KG1 (cell line): ENCODE measurements at regions not wholly inside any gene's neighbourhood (a gene's known extent, or its start where the extent isn't known, plus 50 kb on each side); places are given as distances from the start of the nearest gene placed in this dataset.

Experiments
- DNase-seq: peaks from one replicate; lab custom pipeline; 2025; lab: John Stamatoyannopoulos, UW

DNA sequence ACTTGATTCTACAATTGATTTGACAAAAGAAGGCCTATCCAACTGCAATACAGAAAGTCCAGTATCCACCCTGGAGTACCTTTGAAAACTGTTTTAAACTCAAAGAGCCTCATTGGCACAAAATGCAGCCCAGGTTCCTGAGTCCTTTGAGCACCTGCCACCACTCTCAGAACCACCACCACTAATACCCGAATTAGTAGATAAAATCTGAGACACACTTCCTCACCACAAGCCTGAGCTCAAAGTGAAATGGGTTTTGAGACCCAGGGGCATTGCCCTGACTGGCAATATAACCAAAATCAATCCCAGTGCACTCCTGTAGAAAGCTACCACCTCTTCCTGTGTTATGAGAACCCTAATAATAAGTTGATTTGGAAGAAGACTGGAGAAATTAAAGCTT is 215.7 kb downstream of the CSNK2A3 start:
- no peak for DNase-seq

DNA sequence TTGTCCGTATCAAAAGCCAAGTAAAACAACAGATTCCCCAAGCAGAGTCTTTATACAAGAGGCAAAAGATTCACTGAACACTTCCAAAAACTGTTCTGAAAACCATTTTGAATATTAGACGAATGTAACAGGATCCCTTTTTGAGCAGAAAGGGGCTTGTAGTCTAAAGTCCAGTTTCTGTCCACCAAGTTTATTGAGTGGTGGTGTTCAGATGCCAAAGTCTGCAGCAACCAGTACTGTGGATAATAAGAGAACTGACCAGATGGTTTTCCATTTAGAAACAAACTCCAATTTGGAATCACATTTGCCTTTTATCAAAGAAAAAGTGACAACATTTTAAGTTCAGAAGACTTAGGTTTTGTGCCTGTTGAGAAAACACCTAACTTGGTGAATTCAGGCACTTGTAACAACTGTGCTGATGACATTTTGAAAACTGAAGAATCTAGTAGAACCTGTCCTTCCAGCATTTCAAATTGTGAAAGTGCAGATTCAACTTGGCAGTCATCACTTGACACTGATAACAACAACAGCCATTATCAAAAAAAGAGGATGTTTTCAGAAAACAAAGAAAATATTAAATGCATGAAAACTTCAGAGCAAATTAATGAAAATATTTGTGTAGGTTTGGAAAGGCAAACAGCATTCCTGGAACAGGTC is 217.1 kb downstream of the CSNK2A3 start:
- DNase-seq = no peak

DNA sequence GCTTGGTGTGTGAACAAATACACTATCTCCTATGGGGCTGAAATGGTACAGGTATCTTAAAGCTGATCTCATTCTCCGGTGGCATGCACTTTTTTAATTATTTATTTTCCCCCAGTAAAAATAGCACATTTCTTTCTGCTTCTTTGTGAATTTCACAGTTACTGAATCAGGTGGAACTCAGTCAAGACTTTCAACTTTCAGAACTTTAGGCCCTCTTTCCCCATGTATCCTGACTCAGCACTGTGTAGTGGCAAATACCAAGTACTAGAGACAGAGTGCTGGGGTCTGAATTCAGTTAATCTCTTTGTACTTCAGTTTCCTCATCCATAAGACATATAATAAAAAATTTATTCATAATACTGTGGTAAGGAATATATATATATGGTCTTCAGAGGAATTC is 223.9 kb downstream of the CSNK2A3 start:
- DNase-seq = no peak

DNA sequence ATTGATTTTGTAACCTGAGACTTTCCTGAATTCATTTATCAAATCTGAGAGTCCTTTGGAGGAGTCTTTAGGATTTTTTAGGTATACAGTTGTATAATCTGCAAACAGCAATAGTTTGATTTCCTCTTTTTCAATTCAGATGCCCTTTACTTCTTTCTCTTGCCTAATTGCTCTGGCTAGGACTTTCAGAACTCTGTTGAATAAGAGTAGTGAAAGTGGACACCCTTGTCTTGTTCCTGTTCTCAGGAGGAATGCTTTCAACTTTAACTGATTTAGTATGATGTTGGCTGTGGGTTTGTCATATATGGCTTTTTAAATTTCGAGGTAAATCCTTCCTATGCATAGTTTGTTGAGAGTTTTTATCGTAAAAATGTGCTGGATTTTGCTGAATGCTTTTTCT is 227.4 kb downstream of the CSNK2A3 start:
- DNase-seq = no peak

DNA sequence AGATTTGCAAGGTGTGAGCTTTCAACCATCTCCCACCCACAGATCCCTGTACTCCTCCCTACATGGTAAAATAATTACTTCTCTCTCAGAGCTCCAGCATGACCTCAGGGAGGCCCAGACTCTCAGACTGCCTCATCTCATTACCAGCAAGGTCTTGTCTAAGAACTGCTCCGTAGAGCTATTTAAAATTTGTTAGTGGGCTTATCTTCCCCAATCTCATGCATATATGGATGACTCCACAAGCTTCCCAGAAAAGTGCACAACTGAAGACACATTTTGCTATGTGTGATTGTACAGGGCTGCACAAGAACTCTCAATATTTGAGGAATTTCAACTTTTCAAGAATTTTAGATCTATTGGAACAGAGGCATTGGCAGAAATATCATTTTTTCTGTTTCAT is 230.3 kb downstream of the CSNK2A3 start:
- no peak for DNase-seq

DNA sequence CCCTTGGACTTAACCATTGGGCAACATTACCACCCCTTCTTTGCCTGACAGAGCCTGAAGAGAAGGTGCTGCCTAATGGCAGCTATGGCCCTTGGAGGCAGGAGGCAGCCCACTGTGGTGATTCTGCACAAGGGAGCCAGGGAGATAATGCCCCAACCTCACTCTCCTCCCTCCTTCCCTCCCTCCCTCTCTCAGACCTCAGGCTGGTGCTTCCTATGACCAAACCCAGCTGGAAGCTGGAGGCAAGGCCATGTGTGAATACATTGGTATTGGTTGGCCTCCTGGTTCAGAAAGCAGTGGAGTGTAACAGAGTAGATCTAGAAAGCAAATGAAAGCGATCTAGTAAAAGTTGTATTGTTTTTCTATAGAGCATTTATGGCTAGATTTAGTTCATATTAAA is 233.1 kb downstream of the CSNK2A3 start:
- no peak for DNase-seq

DNA sequence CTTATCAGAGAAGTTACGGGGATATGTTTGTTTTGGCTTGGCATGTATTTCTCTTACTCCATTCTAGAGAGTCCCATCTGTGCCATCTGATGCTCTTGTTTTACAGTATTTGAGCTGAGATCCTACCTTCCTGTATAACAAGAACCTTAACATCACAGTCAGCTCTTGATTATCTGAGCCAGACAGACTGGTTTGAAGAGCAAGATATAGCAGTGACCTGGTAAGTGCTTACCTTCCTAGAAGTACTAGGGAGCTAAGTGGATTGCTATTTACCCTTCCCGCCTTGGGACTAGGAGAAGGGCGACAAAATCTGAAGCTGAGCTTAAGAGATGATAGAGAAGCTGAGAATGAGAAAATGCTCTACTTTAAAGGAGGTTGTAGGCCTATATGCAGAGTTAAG is 235.3 kb downstream of the CSNK2A3 start:
- DNase-seq = no peak

DNA sequence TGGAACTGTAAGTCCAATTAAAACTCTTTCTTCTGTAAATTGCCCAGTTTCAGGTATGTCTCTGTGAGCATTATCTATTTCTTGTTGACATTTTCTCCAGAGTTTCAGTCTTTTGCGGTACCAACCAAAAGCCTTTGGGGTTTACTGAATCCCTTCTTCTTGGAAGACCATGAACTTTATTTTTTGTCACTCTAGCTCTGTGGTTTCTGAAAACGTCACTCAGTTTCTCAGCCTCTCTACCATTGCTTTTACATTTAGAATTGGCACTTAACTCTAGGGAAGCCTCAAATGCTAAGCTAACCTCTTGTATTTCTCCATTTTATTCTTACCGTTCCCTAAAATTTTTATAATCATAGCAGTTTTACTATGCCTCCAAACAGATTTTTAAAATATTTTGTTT is 237.6 kb downstream of the CSNK2A3 start:
- DNase-seq = no peak

DNA sequence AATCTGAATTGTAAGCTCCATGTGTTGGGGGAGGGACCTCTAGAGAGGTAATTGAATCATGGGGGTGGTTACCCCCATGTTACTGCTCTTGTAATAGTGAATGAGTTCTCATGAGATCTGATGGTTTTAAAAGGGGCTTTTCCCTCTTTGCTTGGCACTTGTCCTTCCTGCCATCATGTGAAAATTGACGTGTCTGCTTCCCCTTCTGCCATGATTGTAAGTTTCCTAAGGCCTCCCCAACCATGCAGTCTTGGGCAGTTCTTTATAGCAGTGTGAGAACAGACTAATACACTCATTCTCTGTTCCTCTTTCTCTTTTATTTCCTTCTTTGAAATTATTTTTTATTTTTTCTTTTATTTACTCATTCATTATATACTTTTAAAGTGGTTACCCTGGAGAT is 239.4 kb downstream of the CSNK2A3 start:
- DNase-seq = no peak

DNA sequence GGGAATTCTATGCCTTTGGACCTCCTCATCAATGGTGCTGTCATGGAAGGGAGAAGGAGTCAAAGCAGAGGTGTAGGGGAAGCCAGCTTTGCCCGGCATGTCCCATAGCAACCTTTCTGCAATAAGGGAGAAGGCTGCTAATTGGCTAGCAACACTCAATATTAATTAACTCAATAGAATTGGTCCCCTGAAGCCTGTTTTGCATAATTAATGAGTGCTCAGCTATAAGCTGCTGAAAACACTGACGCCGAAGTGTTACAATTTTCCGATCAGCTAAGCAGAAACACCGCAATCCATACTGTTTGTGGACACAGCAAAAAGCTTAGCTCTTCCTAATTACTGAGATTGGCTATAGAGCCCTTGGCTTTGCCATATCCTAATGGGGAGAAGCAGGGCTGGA is 245.0 kb downstream of the CSNK2A3 start:
- no peak for DNase-seq

DNA sequence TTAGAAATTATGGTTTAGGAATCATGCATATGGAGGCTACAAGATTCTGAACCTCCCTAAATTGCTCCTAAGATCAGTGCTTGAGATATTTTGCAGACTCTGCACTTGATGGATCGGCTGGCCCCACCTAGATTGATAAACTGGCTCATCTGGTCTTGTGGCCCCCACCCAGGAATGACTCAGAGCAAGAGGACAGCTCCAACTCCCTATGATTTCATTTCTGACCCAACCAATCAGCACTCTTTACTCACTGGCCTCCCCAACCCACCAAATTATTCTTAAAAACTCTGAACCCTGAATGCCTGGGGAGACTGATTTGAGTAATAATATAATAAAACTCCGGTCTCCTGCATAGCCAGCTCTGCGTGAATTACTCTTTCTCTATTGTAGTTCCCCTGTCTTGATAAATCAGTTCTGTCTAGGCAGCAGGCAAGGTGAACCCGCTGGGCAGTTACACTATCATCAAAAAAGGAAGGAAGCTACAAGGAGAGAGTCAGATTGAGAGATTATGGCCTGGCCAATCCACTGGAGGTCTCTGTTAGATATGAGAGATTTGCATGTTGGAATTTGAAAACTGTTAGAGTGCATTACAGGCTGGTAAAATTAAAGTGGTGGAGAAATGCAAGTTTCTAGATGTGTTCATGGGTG is 245.8 kb downstream of the CSNK2A3 start:
- no peak for DNase-seq

DNA sequence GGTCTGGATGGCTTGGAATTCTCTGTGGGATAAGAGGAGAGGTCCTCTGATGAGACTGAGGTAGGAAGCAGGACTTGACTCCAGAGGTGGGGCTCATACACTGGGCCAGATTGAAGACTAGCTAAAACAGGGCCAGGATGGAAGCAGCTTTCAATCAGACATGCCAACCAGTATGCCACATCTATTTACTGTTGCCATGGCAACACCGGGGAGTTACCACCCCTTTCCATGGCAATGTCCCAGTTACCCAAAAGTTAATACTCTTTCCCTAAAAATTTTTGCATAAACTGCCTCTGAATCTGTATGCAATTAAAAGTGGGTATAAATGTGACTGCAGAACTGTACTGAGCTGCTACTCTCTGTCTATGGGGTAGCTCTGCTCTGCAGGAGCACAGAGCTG is 247.5 kb upstream of the ZBED5 start:
- DNase-seq = no peak

DNA sequence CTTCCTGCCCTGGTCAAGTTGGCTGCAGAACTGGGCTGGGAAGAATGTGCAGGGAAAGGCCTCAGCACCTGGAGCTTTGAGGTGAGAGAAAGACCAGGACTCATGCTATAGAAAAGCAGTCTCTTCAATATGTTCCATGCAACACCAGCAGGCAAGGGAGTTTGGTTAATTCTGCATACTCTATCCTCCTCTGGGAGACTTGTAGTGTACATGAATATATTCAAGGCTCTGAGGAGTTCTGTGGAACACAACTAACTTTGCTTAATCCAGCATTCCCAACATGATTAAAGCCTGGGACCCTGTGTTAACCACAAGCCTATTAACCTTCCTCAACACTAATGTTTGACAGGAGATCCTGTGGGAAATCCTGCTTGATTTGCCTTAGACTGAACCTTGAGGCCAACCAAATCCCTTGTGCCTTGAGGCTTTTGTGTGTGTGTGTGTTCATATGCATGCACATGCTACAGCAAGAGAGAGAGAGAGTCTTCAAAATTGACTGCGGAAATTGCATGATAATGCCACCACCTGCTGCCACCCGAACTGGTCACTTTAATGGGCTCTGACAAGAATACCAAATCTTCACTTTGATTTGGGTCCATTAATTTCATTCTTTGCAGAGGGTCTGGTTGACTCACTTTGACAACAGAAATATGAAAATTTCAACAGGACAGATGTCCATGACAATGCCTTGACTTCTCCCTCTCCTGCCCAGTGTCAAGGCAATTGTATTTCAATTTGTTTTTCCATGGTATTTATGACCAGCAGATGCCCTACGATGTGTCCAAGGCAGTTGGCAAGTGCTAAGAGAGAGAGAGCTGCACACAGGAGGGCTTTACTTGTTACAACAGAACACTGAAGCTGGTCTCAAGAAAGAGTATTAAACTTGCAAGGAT is 238.2 kb upstream of the ZBED5 start:
- no peak for DNase-seq

DNA sequence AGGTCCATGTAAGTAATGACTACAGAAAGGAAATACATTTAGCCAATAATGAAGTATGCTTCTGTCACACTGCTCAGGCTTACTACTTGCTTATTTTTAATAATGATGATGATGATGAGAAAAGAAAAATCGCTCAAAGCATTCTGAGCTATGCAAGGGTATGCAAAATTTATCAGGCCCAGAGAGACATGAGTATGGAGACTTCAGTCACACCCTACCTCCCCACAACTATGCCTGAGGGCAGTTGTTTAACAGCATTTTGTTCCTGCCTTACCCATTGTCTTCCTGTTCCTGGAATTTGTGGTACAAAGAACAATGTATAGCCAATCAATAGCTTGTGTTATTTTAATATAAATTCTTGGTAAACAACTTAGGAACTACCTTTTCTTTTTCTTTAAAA is 232.6 kb upstream of the ZBED5 start:
- no peak for DNase-seq

DNA sequence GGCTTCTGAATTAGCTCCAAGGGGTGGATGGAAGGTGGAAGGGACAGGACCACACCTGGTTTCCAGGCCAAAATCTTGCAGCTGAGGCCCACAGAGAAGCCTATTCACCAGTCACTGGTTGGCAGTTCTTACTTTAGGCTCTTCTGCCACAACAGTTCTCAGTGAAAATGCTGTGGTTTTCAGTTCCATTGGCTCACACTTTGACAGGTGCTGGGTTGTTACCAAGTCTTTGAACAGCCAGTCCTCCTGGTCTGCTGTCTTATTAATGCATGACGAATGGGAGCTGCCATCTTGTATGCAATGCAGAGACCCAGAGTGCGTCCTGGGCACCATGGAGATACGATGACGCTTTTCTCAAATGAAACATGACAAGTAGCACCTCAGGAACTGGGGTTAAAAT is 232.0 kb upstream of the ZBED5 start:
- no peak for DNase-seq

DNA sequence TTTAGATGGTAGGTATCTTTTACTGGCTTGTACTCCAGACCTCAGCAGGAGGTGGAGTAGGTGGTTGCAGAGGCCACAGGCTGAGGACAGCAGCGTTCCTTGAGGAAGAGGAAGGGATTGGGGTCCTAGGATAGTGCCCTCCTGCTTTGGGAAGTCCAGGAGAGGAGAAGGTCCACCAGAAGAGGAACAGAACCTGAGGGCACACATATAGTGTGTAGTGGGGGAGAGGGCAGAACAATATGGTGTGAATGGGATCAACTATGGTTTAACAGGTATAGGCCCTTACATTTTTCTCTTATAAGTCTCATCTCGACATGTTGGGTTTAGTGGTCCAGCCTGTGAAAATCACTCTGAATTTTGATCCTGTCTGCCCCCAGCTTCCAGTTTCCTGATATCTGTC is 229.1 kb upstream of the ZBED5 start:
- no peak for DNase-seq

DNA sequence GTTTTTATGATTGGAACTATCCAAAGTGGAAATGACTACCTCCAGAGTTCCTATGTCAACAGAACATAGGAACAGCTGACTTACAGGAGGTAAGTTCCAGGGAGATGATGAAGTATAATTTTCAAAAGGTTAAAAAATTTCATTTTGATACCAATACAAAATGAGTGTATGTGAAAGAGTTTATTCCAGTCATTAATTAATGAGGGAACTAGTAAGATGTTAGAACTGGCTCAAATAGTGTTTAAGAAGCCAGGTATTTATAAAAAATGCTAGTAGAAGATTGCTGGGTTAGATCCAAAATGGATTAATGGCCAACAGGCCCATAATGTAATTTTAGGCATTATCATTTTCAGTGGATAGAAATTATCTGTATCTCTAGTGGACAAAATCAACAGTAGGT is 227.7 kb upstream of the ZBED5 start:
- DNase-seq = no peak

DNA sequence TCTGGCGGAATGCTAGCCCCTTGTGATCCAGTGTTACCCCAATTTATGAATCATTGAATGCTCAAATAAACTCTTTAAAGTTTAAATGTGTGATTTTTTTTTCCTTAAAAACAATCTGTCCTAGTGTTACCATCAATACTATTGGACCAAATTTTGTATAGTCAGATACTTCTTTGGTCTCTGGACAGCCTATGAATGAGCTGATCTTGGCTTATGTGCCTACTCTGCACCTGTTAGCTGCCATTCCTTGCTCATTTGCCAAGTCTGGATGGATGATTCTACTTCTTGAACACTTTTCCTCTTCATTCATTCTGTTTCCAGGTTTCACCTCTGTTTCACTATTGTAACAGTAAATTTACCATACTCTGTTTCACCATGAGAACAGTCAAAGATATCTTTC is 226.5 kb upstream of the ZBED5 start:
- DNase-seq = no peak

DNA sequence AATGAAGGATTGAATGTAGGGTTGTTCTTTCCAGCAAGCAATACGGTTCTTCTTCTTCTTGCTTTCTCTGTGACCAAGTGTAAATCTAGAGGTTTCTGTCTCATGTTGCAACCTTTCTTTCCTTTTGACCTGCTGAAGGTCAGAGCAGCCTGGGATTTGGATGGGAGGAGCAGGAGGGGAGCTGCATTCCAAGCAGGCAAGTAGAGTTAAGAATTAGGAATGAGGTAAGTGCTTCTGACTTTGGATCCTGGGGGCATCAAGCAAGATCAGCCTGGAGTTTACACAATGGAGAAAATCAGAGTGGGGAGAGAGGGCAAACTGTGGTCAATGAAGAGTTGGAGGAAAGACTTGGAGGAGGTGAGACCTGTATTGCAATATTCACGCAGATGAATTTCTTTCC is 225.6 kb upstream of the ZBED5 start:
- no peak for DNase-seq

DNA sequence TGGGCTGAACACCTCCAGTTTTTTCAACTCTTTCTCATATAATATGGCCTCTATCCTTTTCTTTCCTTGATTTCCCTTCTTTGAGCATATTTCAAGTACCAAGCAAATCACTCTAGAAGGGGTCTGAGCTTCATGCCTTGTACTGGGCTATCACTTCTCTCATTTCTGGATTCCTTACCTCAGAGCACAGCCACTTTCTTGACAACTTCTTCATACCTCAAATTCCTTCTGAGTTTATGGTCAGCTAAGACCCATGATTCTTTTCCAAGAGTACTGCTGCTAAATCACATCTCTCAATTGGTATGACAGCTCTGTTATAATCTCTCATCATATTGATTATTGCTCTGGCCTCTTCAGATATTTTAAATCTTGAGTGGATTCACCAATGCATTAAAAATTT is 224.8 kb upstream of the ZBED5 start:
- no peak for DNase-seq

DNA sequence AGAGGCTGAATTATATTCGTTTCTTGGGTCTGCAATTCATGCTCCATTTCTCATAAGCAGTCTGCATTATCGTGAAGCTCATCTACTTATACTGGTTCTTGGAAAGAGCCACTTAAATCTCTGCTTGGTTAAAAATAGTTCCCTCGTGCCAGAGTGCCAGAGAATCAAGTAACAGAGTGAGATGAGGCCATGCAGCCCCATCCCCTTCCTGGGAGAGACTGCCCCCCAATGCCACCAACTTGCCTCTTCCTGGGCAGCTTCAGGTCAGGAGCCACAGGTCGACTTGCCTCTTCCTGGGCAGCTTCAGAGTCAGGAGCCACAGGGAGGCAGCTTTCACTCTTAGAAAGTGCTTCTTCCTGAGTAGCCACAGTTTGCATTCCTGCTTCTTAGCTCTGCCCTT is 223.9 kb upstream of the ZBED5 start:
- DNase-seq = no peak

DNA sequence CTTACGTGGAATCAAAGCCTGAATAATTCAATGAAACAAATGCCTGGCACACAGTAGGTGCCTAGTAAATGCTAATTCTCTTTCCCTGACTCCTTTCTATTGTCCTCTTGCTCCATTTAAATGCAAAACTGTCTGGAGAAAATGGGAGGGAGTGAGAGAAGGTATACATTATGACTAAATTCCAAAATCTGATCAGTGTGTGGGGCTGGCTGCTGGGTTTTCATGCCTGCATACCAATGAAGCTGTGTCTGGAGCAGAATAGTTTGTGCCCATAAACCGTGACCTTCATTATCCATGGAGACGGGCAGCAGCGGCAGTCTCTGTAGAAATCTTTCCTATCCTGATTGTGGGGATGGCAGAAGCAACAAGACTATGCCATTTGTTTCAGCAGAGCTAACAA is 223.4 kb upstream of the ZBED5 start:
- no peak for DNase-seq

DNA sequence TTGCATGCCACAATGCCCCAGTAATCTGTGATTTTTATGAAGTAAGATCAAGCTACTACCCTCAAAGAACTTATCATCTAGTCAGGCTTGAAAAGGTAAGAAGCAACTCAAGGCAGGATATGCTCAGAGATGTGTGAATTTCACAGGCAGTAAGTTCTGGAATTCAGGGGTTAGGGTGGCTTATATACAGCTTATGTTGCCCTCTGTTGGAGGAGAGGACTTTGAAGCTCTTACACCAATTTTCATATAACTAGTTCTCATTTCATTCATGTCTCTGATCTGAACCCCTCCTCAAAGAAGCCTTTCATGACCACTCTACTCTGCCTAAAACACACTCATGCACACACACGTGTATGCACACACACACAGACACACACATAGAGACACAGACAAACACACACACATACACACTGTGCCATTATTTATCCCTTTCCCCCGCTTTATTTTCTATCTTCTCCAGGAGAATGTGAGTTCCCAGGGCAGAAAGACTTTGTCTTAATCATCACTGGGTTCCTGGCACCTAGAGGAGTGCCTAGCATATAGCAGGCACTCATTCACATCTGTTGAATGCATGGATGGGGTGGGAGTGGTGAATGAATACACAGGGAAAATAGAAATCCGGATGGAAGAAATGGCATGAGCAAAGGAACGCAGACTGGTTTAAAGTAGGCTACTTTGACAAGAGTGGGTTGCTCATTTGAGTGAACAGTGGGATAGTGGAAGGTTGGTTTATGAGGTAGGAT is 220.7 kb upstream of the ZBED5 start:
- DNase-seq = no peak
